WERI-Rb-1 (cell line): ENCODE measurements at regions not wholly inside any gene's neighbourhood (a gene's known extent, or its start where the extent isn't known, plus 50 kb on each side); places are given as distances from the start of the nearest gene placed in this dataset.

ENCODE experiments used
- DNase-seq: peaks from one replicate; pipeline ENCODE4 v3.0.0-alpha.2; 2020
- H3K27ac ChIP-seq: fragments of 250-450 bp; sonication (Bioruptor Pico); 2 replicates; pipeline ENCODE4 v1.5.1; 2020; ENCODE audit warnings: mild to moderate bottlenecking, moderate library complexity
- H3K27me3 ChIP-seq: fragments of 250-450 bp; sonication (Bioruptor Pico); 2 replicates; pipeline ENCODE4 v1.5.1; 2021; ENCODE audit warnings: mild to moderate bottlenecking, low read depth, moderate library complexity; ENCODE audit not compliant: insufficient read depth, severe bottlenecking
- H3K36me3 ChIP-seq: fragments of 250-450 bp; sonication (Bioruptor Pico); 2 replicates; pipeline ENCODE4 v1.5.1; 2020; ENCODE audit warnings: mild to moderate bottlenecking, moderate library complexity
- H3K4me3 ChIP-seq: 2 replicates; pipeline ENCODE4 v1.5.1; 2011; ENCODE audit warnings: low read depth, mild to moderate bottlenecking, control low read depth, low read length
- H3K9me3 ChIP-seq: fragments of 250-450 bp; sonication (Bioruptor Pico); 2 replicates; pipeline ENCODE4 v1.5.1; 2021; ENCODE audit warnings: mild to moderate bottlenecking, moderate library complexity; ENCODE audit not compliant: severe bottlenecking
- TF ChIP-seq, protein P1 (sequence below): IDR thresholded peaks from 2 replicates; pipeline ENCODE4 v1.5.1; 2011; ENCODE audit warnings: low read depth, mild to moderate bottlenecking, control low read depth, inconsistent platforms, low read length

DNA sequence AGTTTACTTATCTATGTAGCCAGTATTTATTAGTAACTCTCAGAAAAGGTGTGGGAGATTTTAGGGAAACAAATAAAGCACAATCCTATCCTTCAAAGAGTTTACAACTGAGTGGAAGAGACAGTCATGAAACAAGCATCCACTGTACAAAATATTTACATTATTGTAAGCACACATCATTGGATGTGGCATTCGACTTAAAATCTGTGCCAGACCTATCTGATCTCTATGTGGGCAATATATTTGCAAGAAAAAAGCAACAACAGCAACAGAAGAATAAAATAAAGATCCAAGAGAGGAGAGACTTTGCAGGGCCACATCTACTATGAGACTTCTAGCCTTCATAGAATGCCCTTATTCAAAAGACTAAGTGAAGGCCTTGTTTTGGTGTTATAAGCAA is 882.1 kb upstream of the PIK3C3 start:
- no peaks in the 10 kb centered on the region for H3K36me3 ChIP-seq
- no peaks in the 10 kb centered on the region for H3K27me3 ChIP-seq
- H3K27ac ChIP-seq: no peak overlapping the region
- TF ChIP-seq, protein P1, sequence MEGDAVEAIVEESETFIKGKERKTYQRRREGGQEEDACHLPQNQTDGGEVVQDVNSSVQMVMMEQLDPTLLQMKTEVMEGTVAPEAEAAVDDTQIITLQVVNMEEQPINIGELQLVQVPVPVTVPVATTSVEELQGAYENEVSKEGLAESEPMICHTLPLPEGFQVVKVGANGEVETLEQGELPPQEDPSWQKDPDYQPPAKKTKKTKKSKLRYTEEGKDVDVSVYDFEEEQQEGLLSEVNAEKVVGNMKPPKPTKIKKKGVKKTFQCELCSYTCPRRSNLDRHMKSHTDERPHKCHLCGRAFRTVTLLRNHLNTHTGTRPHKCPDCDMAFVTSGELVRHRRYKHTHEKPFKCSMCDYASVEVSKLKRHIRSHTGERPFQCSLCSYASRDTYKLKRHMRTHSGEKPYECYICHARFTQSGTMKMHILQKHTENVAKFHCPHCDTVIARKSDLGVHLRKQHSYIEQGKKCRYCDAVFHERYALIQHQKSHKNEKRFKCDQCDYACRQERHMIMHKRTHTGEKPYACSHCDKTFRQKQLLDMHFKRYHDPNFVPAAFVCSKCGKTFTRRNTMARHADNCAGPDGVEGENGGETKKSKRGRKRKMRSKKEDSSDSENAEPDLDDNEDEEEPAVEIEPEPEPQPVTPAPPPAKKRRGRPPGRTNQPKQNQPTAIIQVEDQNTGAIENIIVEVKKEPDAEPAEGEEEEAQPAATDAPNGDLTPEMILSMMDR: no peak
- no peak for DNase-seq
- H3K4me3 ChIP-seq: no peak overlapping the region
- no peaks in the 10 kb centered on the region for H3K9me3 ChIP-seq

DNA sequence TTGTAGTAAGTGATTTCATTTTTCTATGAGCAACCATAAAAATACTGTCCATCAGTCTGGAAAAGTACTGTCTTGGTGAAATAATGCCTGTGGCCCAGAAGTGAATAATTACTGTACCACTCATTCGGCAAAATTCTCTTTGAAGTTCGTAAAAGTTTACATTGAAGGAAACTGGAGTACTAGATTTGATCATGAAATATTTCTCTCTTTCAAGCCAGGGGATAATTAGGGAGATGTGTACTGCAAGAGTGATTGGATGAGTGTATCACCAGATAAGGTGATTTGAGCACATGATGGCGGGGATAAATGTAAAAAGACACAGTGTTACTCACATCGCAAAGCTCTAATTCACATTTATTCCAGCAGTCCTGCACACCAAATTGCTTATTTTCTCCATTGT is 883.2 kb upstream of the PIK3C3 start:
- no peak overlapping the region for H3K27ac ChIP-seq
- no peaks in the 10 kb centered on the region for H3K36me3 ChIP-seq
- no peak overlapping the region for H3K4me3 ChIP-seq
- no peaks in the 10 kb centered on the region for H3K27me3 ChIP-seq
- no peaks in the 10 kb centered on the region for H3K9me3 ChIP-seq
- no peak for DNase-seq
- TF ChIP-seq, protein P1: no peak

DNA sequence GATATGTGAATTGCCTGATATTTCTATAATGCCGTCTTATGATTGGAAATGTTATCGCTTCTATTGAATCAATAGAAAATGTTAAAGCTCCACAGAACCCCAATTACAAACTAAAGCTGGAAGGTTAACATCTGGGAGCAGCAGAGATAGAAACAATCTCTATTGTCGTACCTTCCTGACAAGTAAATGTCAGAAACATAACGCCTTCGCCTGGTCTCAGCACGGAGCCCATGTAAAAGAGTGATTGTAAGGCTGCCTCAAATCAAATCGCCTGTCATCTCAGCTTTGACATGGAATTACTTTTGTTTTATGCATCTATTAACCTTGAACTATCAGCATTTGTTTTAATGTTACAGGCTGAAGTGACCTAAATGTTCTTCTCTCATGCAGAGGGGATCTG is 885.9 kb upstream of the PIK3C3 start:
- no peak for DNase-seq
- Histone ChIP-seq H3K27me3 (no peaks in the 10 kb centered on the region), H3K4me3 (no peak overlapping the region), H3K9me3 (no peaks in the 10 kb centered on the region), H3K27ac (no peak overlapping the region), H3K36me3 (no peaks in the 10 kb centered on the region)
- TF ChIP-seq, protein P1: no peak

DNA sequence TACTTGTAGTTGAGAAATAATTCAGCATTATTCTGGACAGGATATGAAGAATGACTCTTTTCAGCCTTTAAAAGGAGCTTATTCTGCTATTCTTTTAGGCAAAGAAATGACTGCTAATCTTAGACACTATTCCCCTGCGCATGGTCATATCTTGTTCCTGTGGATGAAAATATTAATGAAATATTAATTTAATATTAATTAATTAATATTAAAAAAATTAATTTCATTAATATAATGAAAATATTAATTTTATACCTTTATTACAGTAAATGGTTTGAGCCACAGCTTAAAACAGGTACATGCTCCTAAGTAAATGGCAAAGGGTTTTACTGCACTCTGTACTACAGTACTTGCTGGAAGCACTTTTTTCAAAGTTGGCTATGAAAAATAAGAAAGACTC is 890.1 kb upstream of the PIK3C3 start:
- H3K27me3 ChIP-seq: no peaks in the 10 kb centered on the region

DNA sequence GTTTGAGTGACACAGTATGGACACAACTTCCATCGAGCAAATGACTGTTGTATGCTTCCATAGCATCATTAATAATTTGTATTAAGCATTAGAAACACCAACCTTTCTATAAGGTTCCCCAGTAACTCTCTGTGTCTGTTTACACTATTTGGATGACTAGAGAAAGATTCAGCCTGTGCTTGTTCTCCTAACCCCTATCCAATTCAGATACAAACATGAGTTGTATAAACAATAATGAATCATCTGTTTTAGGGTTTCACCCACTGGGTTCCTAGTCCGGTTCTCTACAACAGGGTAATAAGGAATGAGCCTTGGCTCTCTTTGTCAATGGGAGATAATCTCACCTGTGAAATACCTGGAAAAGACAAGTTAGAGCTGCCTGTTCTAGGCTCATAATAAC is 894.1 kb upstream of the PIK3C3 start:
- Histone ChIP-seq H3K9me3 (no peaks in the 10 kb centered on the region), H3K4me3 (no peak overlapping the region), H3K27ac (no peak overlapping the region), H3K27me3 (no peaks in the 10 kb centered on the region), H3K36me3 (no peaks in the 10 kb centered on the region)
- TF ChIP-seq, protein P1: no peak
- DNase-seq: no peak

More for the DNA sequence above, 890.1 kb upstream of the PIK3C3 start:
- no peak for DNase-seq
- no peak overlapping the region for H3K4me3 ChIP-seq
- H3K9me3 ChIP-seq: no peaks in the 10 kb centered on the region
- no peak overlapping the region for H3K27ac ChIP-seq
- H3K36me3 ChIP-seq: no peaks in the 10 kb centered on the region
- TF ChIP-seq, protein P1: no peak

DNA sequence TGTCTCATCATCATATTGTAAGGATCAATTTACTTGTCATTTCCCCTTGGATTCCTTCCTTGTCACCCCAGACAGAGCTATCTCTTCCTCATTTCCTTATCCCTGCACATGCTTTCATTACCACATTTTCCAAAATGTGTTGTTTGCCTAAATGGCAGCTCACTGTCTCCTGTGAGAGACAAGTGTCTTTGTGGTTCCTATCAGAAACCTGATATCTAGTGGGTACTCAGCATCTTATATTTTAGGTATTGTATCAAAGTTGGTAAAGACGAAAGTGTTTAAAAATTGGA is 896.0 kb upstream of the PIK3C3 start:
- no peaks in the 10 kb centered on the region for H3K36me3 ChIP-seq
- no peak for DNase-seq
- TF ChIP-seq, protein P1: no peak
- H3K27ac ChIP-seq: peak overlapping the region; percentile 54
- H3K9me3 ChIP-seq: no peaks in the 10 kb centered on the region
- no peak overlapping the region for H3K4me3 ChIP-seq
- no peaks in the 10 kb centered on the region for H3K27me3 ChIP-seq
